Activated effector memory CD4-positive, alpha-beta T cell treated with anti-CD3 and anti-CD28 coated beads, Interleukin-2, amount 50 U/mL, for 16 hours (primary cell): ENCODE measurements at regions not wholly inside any gene's neighbourhood (a gene's known extent, or its start where the extent isn't known, plus 50 kb on each side); places are given as distances from the start of the nearest gene placed in this dataset.

Source experiments
- DNase-seq: peaks from one replicate; pipeline ENCODE4 v3.0.0-alpha.2; 2020

DNA sequence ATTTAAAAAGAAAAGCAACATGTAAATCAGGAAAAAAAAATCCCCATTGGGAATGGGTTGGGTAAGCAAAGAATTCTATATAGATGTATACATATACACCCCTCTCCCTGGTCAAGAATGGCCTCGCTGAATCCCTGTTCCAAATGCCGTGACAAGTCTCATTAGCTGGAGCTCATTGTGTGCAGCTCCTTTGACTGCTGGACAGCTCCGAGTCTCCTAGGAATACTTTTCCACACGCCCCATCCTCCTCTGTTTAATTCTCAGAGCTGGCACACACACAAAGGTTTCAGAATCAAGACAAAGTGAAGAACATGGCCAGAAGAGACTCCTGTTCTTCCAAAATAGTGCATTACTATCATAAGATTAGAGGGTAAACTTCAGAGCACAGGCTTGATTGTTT lies 130.9 kb upstream of the MKLN1 start:
- no peak for DNase-seq

DNA sequence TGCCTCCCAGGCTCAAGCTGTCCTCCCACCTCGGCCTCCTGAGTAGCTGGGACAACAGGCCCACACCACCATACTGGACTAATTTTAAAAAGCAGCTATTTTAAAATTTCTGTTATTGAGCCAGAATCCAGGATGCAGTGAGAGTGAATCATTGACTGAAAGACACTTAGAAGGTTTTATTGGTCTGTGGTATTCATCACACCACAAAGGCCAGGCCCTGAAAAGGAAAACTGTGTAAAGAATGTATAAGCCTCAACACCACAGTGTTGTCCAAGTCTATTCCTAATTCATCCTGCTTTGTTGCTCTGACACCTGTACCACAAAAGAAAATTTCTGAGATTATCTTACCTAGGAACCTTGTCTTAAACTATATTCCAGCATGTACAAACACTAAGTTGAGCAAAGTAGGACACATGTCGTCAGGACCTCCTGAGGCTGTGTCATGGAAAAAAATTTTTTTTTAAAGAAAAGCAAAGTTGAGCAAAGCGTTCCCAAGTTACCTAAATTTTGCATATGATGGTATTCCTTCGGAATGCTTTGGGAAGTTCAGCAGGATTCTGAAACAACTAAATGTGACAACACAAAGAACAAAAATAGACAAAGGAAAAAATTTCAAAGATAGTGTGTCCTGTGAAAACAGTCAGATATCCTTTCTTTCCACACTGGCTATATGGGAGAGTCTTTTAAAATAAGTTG lies 129.6 kb upstream of the MKLN1 start:
- no peak for DNase-seq

DNA sequence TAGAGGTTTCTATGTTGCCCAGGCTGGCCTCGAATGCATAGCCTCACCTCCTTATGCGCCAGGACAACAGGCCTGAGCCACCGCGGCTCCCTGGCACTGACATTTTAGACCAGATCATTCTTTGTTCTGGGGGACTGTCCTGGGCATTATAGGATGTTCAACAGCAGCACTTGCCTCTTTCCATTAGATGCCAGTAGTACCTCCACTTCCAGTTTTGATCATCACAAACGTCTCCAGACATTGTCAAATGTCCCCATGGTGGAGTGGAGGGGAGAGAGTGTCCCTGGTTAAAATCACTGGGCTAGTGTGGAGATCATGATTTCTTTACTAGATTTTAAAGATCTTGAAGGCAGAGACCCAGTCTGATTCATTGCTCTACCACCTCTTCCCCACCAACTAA lies 125.2 kb upstream of the MKLN1 start:
- no peak for DNase-seq

DNA sequence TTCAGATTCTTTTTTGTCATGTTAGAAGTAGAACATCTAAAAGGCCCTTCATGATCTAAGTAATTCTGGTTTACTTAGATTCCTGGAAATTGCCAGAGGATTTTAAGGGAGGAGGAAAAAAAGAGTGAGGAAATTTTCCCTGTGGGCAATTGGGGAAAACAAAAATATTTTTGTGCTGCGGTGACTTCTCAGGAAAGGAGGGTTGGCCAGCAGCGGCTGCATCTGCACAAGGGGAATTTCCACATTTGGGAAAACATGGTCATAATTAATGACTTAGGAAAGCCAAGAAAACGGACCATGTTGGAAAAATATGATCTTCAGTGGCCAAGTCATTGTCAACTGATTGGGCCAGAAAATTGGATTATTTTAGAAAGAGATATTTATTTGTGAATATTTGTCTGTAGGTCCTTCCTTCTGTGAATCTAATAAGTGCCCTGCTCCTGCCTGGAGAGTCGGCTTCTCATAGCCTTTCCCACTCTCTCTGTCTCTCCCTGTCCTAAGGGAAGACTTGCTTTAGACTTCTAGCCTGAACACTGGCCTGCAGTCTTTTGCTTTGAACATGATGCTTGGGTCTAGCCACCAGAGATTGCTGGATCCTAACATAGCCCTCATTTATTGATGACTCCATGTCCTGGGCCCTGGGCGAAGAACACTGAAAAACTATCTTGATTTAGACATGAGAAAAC lies 124.2 kb upstream of the MKLN1 start:
- no peak for DNase-seq

DNA sequence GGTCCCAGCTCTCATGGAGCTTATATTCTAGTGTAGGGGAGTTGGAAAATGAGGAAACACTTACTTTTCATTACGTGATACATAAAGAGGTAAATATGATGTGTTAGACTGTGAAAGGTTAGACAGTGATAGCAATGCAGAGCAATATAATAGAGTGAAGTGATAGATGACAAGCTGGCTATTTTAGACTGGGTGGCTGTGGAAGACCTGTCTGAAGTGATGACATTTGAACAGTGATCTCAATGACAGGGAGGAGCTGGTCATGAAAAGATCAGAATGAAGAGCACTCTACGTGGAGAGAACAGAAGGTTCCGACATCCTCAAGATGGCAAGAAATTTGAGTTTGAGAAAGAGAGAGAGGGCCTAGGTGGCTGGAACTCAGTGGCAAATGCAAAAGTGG lies 118.9 kb upstream of the MKLN1 start:
- DNase-seq: no peak

DNA sequence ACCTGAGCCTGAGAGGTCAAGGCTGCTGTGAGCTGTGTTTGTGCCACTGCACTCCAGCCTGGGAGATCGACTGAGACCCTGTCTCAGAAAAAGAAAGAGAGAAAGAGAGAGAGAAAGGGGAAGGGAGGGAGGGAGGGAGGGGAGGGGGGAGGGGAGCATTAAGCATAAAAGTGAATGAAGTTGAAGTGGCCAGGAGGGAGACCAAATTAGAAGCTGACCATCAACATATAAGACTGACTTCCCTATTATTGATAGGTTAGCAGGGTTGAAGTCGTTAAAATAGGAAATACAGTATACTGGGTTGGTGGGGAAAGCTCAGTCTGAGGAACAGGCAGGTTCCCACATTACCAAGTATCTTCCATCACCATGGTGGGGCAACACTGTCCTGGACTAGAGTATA lies 117.1 kb upstream of the MKLN1 start:
- no peak for DNase-seq

DNA sequence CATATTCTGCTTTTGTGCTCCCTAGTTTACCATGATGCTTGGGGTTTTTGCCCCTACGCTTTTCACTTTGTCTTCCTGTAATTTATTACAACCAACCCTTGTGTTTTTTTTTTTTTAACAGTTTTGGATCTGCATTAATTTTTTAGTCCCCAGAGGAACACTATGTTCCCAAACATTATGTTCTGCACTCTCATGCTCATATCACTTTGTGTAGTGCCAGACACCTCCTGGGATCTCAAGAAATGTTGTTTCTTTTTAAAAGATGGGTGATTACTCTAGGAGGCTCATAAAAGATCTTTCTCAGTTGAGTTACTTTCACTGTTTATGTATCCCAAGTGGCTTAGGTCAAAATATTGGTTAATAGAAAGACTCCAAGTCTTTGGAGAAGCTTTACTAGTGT lies 116.2 kb upstream of the MKLN1 start:
- no peak for DNase-seq

DNA sequence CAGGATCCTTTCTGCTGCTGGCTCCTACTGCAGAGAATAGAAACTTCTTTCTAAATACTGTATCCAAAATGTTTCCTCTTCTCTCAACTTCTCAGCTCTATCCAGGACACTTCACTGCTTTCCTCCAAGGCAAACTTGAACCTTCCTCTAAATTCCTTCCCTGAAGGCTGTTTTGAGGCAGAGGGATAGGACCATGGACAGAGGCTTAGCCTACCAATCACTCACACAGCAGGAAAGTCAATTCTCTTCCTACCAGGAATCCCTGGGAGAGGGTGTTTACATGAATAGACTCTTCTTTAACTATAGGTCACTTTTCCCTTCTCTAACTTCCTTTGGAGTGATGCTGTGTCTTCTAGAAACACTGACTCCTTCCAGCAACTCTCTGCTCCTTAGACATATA lies 115.6 kb upstream of the MKLN1 start:
- DNase-seq: no peak

DNA sequence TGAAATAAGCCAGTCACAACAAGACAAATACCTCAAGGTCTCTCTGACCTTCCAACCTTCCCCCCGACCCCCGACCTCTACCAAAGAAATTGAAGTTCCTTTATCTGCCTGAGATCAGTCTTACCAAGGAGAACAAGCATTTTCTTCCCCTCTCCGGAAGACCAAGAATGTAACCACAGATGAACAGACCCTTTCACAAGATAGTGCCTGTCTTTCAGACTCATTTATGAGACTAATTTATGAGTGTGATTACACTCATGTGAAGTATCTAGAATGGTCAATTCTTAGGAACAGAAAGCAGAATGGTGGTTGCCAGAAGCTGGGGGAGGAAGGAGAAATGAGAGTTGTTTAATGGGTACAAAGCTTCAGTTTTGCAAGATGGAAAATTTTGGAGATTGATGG lies 108.9 kb upstream of the MKLN1 start:
- DNase-seq: no peak

DNA sequence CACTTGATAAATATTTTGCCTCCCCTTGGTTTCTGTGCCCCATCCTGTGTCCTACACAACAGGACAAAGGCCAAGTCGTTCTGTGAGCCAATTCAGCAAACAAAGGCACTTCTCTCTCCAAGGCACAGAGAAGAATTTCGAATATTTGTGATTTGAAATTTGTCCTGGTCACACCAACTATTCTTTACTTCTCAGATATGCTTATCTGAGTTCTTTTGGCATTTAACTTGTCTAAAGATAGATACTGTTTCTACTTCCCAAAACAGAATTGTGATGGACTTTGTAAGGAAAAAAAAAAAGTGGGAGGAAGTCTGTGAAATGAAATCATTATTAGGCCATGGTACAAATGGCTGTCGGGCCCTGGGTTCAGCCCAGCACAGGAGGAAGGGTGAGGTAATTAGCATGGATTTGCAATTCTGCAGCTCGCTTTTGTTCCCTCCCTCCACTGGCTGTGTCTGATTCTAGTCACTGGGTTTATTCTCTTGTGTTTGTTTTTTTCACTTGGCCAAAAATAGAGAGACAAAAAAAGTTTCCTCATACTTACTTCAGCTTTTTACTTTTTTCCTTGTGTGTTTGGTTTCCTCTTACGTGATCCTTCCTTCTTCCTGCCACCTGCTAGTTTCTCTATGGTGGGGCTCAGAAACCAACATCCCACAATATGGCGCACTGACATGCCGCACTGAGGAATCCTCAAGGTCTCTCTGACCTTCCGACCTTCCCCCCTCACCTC lies 108.2 kb upstream of the MKLN1 start:
- no peak for DNase-seq

DNA sequence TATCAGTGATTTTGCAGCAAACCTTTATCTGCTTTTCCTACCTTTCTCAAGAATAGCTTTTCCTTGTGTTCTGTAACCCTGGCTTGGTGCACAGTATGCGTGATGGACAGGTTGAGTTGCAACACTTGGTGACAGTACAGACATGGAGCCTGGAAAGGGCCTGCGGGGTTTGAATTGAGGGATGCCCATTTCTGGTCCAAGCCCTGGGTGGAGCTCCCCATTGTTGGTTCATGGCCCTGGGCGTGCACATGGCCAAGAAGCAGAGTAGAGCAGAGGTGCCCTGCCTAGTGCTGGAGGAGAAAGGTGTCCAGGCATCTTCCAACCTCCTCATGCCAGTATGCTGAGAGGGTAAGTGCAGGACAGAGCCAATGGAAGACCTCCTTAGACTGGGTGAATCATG lies 106.6 kb upstream of the MKLN1 start:
- DNase-seq: no peak

DNA sequence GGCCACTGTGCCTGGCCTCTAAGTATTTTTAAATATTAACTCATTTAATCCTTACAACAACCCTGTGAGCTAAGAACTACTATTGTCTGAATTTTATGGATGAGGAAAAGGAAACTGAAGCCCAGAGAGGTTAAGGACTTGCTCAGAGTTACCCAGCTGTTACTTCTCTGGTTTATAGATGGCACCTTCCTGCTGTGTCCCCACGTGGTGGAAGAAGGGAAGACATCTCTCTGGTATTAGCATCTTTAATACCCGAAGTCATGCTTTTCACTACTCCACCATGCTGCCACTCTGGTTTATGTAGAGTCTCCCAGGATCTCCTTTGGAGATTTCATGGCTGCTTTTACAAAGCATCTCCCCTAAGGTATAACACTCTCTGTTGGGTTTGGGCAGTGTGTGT lies 105.5 kb upstream of the MKLN1 start:
- DNase-seq: no peak

DNA sequence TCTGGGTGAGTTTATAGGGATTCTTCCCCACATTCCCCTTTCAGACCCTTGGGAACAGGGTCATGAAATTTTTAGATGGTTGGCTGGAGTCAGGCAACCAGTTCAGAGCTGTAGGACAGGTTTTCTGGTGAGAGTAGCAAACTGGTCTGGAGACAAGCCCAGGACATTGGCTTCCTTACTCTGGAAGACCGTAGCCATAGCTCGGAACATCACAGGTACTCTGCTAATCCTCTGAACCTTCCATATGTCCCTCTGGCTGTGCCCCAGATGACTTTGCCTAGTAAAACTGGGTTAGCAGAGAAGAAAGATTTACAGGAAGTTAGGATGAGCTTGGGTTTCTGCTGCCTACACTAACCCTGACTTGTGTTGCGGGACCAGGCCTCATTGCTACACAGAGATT lies 104.5 kb upstream of the MKLN1 start:
- DNase-seq: no peak

DNA sequence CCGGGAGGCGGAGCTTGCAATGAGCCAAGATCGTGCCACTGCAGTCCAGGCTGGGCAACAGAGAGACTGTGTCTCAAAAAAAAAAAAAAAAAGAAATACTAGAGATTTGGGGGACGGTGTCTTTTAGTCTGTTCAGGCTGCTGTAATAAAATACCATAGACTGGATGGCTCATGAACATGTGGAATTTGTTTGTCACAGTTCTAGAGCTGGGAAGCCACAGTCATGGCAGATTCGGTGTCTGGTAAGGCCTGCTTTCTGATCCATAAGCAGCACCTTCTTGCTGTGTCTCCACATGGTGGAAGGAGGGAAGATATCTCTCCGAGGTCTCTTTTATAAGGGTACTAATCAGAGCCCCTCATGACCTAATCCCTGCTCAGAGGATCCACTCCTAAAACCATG lies 102.7 kb upstream of the MKLN1 start:
- no peak for DNase-seq

DNA sequence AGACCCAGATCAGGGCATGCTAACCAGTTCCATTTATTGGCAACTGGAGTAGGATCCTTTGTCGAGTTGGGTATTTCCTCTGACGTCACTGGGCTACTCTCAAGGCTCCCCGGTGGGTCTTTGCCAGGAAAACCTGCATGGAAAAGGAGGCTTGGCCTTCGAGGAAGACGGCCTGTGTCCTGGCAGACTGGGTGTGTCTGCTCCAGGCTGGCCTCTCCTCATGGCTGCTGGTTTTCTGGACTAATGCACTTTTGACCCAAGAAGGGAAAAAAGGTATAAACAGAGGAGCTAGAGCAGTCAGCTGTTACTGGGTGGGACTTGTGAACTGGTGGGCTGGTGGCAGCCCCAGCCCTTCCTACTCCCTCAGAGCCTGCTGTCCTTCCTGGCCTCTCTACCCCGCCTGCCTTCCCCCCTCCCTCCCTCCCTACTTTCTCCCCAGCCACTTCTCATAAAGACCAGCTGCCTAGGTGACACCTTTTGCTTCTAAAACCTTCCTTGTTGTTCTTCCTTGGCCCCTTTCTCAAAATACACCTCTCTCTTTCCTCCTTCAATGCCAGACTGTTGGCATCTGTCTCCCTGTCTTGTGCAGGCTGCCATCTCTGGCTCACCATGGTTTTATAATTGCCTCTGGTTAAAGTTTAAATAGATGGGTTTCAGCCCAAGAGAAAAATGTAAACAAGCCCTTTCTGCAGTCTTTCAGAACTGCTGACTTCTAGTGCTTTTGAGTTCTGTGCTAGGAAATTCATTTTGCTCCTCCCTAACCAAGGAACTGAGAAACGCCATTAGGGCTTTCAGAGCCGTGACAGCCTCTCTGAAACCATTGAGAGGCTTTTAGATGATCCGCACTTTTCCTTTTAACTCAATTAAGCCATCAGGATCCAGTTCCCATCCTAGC lies 101.8 kb upstream of the MKLN1 start:
- DNase-seq: no peak

DNA sequence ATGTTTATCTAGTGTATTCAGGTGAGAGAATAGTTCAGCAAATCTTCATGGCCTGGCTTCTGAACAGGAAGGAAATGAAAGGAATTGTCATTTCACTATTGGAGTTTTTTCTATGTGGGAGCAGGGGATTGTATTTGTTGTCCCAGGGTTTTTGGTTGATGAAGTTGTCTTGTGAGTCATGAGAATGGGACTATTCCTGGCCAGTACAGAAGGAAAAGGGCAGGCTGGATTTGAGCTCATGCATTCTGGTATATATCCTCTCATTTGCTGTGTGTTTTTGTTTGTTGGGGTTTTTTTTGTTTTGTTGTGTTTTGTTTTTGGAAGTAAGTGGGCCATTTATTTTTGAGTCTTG lies 101.2 kb upstream of the MKLN1 start:
- no peak for DNase-seq

DNA sequence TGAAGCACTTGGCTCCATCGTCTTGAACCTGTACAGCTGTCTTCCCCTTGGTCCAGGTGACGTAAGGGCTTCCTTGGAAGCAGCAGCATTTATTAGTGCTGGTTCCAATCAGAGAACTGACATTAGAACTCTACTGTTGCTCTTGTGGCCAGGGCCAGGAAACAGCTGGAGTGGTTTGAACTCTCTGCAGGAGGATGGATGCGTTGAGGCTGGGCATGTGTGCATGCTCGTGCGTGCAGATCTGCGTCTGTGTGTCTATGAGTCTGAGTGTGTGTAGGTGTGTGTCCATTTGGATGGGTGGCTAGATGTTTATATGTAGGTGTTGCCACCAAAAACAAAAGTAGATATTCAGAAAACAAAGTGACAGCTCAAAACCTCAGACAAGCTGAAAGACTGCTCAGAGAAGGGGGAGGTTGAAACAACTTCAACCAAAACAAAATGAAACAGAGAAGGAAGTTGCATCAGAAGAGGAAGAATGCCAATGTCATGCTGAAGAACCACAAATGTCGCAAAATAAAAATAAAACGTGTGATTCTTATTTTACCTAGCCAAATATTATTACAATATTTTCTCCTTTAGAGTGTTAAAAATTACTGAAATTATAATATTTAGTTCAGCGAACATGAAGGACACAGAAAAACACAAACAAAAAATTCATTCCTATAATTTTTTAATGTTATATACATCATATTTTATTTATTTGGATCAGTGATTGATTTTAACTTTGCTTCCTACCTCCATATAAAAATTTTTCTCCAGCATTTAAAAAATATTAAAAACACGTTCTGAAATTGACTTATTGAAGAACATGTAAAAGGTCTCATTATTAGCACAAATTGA lies 96.1 kb upstream of the MKLN1 start:
- DNase-seq: peak; percentile 87

DNA sequence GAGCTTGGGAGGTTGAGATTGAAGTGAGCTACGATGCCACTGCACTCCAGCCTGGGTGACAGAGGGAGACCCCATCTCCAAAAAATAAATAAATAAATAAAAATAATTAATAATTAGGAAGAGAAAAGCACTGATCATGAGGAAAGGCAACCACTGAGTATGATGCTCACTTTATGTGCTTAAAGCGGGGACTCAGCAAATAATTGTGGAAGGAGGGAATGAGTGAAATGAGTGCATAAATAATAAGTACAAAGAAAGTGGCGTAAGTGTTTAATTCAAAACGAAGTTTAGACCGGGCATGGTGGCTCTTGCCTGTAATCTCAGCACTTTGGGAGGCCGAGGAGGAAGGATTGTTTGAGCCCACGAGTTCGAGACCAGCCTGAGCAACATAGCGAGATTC lies 94.9 kb upstream of the MKLN1 start:
- DNase-seq: no peak

DNA sequence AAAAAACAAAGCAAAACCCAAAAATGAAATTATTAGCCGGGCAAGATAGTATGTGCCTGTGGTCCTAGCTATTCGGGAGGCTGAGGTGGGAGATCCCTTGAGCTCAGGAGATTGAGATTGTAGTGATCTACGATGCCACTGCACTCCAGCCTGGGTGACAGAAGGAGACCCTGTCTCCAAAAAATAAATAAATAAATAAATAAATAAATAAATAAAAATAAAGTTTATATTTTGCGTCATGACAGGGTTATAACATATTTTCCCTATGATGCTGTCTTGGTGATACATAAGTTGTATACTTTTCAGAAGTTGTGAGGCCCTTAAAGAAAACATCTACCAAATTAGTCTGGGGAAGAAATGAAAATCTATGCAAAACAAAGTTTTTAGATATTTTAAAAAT lies 94.5 kb upstream of the MKLN1 start:
- no peak for DNase-seq

DNA sequence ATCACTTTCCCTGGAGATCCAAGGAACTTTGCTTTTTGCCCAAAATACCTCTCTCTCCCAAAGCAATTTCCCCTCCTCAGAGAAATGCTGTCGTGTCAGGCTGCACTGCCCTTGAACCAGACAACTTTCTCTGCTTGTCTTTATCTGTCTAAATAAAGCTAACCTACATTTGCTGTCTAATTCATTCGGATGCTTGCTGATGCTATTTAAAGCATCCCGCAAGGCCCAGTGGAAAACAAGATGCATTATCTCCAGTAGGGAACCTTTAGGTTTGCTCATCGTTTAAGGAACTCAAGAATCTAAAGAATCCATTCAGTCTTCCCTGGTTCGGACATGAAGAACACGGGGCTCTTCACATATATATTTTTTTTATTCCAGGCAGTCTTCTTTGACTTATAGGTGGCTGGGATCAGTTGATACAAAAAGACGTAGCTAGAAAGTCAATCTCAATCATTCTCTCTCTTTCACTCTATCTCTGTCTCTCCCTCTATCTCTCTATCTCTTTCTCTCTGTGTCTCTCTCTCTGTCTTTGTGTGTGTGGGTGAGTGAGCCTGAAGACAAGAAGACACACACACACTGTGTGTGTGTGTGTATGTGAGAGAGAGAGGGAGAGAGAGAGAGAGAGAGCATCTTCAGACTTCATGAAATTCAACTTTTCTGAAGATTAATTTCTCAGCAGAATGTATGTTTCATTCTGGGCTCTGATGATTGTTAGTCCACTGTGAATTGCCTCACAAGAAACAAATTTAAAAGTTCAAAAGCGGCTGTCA lies 92.8 kb upstream of the MKLN1 start:
- DNase-seq: no peak

DNA sequence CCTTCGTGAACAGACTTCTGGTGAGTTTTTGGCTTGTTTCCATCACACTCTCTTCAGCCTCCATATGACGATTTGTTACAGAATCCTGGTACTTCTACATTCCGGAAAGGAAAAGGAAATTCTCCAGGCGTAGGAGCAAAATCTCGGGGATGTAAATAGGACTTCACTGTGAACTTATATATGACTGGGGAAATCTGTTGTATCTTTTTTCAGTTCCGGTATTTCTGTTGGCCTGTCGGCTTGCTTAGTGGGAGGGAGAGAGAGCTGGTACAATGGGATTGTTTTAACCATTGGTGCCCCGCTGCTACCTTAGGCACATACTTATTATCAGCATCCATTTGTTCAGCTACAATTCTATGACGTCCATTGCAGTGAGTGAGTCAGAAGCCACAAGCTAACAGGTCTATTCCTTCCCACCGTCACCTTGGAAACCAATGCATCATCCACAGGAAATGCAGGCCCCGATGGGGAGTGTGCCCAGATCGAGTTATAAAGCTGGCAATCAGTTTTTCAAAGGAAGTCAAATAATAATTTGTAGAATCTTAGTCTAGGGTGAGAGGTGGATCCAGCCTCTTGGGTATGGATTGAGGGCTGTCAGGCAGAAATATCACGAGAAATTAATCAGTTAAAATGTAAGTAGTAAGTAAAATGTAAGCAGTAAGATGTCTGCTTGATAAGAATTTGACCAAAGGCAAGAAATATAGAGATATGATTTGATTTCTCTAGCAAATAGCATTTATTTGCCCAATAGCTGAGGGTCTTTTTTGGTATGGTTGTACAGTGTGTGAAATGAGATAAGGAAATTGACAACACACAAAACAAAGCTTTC lies 92.0 kb upstream of the MKLN1 start:
- DNase-seq: peak; percentile 89
